ENCODE measurements at regions not wholly inside any gene's neighbourhood (a gene's known extent, or its start where the extent isn't known, plus 50 kb on each side); places are given as distances from the start of the nearest gene placed in this dataset.

DNA sequence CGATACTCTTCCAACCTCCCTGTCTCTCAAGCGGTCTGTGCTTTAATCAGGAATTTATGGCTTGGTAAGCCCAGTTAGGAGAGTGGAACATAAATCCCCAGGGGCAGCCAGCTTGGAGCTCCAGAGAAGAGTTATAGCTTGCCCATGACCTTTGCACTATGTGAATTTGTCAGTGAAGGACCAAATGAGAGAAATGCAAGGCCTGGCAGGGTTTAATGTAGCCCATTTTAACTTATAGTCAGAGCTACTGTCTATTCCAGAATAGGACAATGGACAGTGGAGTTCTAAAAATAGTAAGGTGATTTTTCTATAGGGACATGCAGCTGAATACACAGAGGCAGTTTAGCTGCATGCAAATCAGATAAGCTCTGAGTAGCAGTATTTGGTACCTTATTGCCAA, 142.6 kb upstream of the CAV2 start:
- POLR2A ChIA-PET (ENCODE audit: unreplicated experiment), result interaction anchor here (0.5 to 1.3 kb wide), 6 partner anchors 29 to 543 kb away, joined by 3 to 11 read pairs (median 6); no protein-coding TSS in a partner anchor
- CTCF ChIA-PET, result no interaction called here

DNA sequence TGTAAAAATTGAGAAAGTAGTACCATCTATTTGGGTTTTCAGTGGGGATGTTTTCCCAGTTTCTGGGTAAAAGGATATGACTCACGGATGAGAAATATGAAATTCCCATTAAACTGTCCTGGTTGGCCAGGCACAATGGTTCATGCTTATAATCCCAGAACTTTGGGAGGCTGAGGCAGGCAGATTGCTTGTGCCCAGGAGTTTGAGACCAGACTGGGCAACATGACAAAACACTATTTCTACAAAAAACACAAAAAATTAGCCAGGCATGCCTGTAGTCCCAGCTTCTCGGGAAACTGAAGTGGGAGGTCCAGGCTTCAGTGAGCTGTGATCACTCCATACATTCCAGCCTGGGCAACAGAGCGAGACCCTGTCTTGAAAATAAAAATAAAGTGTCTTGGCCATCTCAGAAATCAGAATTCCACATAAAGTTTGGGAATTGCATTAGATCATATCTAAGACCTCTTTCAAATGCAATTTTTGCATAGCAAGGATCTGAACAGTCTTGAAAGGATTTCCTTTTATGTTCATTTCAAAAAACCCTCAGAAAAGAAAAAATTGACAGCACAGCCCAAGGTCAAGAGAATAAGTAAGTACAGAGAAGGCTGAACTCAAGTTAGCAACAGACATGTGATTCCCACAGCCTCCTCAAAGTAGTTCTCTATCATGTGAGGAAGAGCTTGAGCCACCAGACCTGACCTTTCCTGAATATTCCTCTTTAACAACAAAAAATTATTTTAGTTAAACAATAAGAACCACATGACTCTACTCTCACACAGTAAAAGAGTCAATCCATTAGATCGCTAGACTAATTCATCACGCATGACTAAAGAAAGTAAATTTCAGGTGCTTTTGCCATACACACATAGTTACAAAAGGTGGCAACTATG, 141.5 kb upstream of the CAV2 start:
- H2AFZ ChIP-seq, result no peak overlapping the region
- H3K4me1 ChIP-seq (replicated peaks; ENCODE audit: insufficient read depth), result peaks cover 52% of the 10 kb centered on the region
- no TSS peak for BruUV-seq (replicated peaks)
- H3K4me3 ChIP-seq, result no peak overlapping the region
- H3K9me3 ChIP-seq (ENCODE audit: insufficient read depth, low read depth), result peaks cover 10% of the 10 kb centered on the region
- no peaks in the 10 kb centered on the region for H3K9me2 ChIP-seq (ENCODE audit: insufficient read depth)
- peak overlapping the region; percentile 93; the same call in 1 of the 2 replicates for H3K27ac ChIP-seq
- peaks cover 45% of the 10 kb centered on the region for H3F3A ChIP-seq (ENCODE audit: insufficient read depth, low read depth)
- H3K4me2 ChIP-seq, result no peak overlapping the region
- no peaks in the 10 kb centered on the region for H3K79me2 ChIP-seq (ENCODE audit: low read depth)
- ChIA-PET CTCF (no interaction called here), POLR2A (ENCODE audit: unreplicated experiment) (no interaction called here)
- H4K20me1 ChIP-seq (ENCODE audit: insufficient read depth), result no peaks in the 10 kb centered on the region
- no peak for DNase-seq
- TF ChIP-seq, protein P1, sequence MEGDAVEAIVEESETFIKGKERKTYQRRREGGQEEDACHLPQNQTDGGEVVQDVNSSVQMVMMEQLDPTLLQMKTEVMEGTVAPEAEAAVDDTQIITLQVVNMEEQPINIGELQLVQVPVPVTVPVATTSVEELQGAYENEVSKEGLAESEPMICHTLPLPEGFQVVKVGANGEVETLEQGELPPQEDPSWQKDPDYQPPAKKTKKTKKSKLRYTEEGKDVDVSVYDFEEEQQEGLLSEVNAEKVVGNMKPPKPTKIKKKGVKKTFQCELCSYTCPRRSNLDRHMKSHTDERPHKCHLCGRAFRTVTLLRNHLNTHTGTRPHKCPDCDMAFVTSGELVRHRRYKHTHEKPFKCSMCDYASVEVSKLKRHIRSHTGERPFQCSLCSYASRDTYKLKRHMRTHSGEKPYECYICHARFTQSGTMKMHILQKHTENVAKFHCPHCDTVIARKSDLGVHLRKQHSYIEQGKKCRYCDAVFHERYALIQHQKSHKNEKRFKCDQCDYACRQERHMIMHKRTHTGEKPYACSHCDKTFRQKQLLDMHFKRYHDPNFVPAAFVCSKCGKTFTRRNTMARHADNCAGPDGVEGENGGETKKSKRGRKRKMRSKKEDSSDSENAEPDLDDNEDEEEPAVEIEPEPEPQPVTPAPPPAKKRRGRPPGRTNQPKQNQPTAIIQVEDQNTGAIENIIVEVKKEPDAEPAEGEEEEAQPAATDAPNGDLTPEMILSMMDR (conservative IDR thresholded peaks at IDR 0.05), result no peak
- no peak for TF ChIP-seq EZH2 (IDR thresholded peaks at IDR 0.05; ENCODE audit: low read depth)
- no peaks in the 10 kb centered on the region for H3K27me3 ChIP-seq (ENCODE audit: insufficient read depth, low read depth)
- intact Hi-C loops (cut with micrococcal nuclease; ENCODE audit: unreplicated experiment), result loop anchor here (5.0 to 10.0 kb wide), 2 partner anchors 334 to 777 kb away; no protein-coding TSS in a partner anchor
- H3K36me3 ChIP-seq (ENCODE audit: low read depth), result no peaks in the 10 kb centered on the region

More for the DNA sequence above, 142.6 kb upstream of the CAV2 start:
- Histone ChIP-seq H3K4me1 (replicated peaks; ENCODE audit: insufficient read depth) (peaks cover 62% of the 10 kb centered on the region), H3K9me2 (ENCODE audit: insufficient read depth) (no peaks in the 10 kb centered on the region), H3F3A (ENCODE audit: insufficient read depth, low read depth) (peaks cover 46% of the 10 kb centered on the region), H2AFZ (no peak overlapping the region), H3K27ac (peak overlapping the region; percentile 93), H4K20me1 (ENCODE audit: insufficient read depth) (no peaks in the 10 kb centered on the region), H3K36me3 (ENCODE audit: low read depth) (no peaks in the 10 kb centered on the region), H3K4me2 (peak overlapping the region; percentile 76), H3K27me3 (ENCODE audit: insufficient read depth, low read depth) (no peaks in the 10 kb centered on the region), H3K4me3 (no peak overlapping the region), H3K79me2 (ENCODE audit: low read depth) (no peaks in the 10 kb centered on the region), H3K9me3 (ENCODE audit: insufficient read depth, low read depth) (peaks cover 10% of the 10 kb centered on the region; the same call in 1 of the 2 replicates)
- BruUV-seq (replicated peaks), result no TSS peak
- intact Hi-C loops (cut with micrococcal nuclease; ENCODE audit: unreplicated experiment), result loop anchor here (5.0 to 10.0 kb wide), 2 partner anchors 335 to 778 kb away; no protein-coding TSS in a partner anchor
- TF ChIP-seq EZH2 (IDR thresholded peaks at IDR 0.05; ENCODE audit: low read depth), result no peak
- TF ChIP-seq, protein P1 (conservative IDR thresholded peaks at IDR 0.05), result no peak
- DNase-seq, result no peak

DNA sequence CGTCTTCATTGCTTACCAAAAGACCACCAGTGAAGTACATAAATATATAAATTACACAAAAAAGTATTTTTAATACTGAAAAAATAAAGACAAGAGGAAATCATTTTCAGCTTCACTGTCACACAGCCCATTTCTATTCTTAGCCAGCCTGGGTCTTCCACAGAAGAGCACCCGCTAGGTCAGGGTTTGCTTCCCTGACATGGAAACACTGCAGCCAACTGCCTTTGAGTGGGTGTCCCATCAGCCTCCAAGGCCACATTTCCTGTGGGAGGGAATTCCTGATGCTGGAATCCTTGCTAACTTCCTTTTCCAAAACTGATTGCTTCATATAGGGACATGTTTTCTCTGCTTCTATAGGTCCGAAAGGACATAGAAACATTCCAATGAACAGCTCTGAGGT, 137.8 kb upstream of the CAV2 start:
- POLR2A ChIA-PET (ENCODE audit: unreplicated experiment), result no interaction called here
- Histone ChIP-seq H3K9me2 (ENCODE audit: insufficient read depth) (no peaks in the 10 kb centered on the region), H4K20me1 (ENCODE audit: insufficient read depth) (no peaks in the 10 kb centered on the region), H3K4me3 (no peak overlapping the region), H3K27me3 (ENCODE audit: insufficient read depth, low read depth) (no peaks in the 10 kb centered on the region), H3K36me3 (ENCODE audit: low read depth) (no peaks in the 10 kb centered on the region), H3K79me2 (ENCODE audit: low read depth) (no peaks in the 10 kb centered on the region), H2AFZ (no peak overlapping the region), H3K4me1 (replicated peaks; ENCODE audit: insufficient read depth) (peaks cover 34% of the 10 kb centered on the region), H3K4me2 (no peak overlapping the region), H3K27ac (no peak overlapping the region), H3K9me3 (ENCODE audit: insufficient read depth, low read depth) (peaks cover 10% of the 10 kb centered on the region), H3F3A (ENCODE audit: insufficient read depth, low read depth) (peaks cover 10% of the 10 kb centered on the region; the same call in 1 of the 2 replicates)
- BruUV-seq (replicated peaks), result no TSS peak
- intact Hi-C loops (cut with micrococcal nuclease; ENCODE audit: unreplicated experiment), result no loop called here
- no peak for TF ChIP-seq EZH2 (IDR thresholded peaks at IDR 0.05; ENCODE audit: low read depth)
- TF ChIP-seq, protein P1 (conservative IDR thresholded peaks at IDR 0.05), result no peak
- no peak for DNase-seq
- CTCF ChIA-PET, result no interaction called here

Measured in PC-9 (cell line).